ENCODE measurements at regions not wholly inside any gene's neighbourhood (a gene's known extent, or its start where the extent isn't known, plus 50 kb on each side); places are given as distances from the start of the nearest gene placed in this dataset.

- Histone ChIP-seq H3F3A (replicated peaks; ENCODE audit: low read depth) (no peaks in the 10 kb centered on the region), H3K27ac (ENCODE audit: low read depth) (no peak overlapping the region), H3K9me2 (ENCODE audit: insufficient read depth) (no peaks in the 10 kb centered on the region), H4K20me1 (replicated peaks; ENCODE audit: insufficient read depth) (no peaks in the 10 kb centered on the region), H2AFZ (peak overlapping the region; percentile 66; the same call in 1 of the 2 replicates), H3K4me2 (no peak overlapping the region), H3K27me3 (ENCODE audit: insufficient read depth) (no peaks in the 10 kb centered on the region), H3K79me2 (replicated peaks; ENCODE audit: insufficient read depth) (no peaks in the 10 kb centered on the region), H3K4me3 (no peak overlapping the region), H3K4me1 (ENCODE audit: insufficient read depth) (no peaks in the 10 kb centered on the region), H3K36me3 (ENCODE audit: insufficient read depth) (no peaks in the 10 kb centered on the region)
- H3K27me3 Mint-ChIP-seq (ENCODE audit: insufficient read depth, low read depth, poor library complexity), result no peaks in the 10 kb centered on the region
- ATAC-seq (no peak), DNase-seq (ENCODE audit: low spot score) (no peak)
- no peak for TF ChIP-seq CREB1 (CRISPR knock-in tag; IDR thresholded peaks at IDR 0.05; ENCODE audit: low read depth)
- TF ChIP-seq, protein P1, sequence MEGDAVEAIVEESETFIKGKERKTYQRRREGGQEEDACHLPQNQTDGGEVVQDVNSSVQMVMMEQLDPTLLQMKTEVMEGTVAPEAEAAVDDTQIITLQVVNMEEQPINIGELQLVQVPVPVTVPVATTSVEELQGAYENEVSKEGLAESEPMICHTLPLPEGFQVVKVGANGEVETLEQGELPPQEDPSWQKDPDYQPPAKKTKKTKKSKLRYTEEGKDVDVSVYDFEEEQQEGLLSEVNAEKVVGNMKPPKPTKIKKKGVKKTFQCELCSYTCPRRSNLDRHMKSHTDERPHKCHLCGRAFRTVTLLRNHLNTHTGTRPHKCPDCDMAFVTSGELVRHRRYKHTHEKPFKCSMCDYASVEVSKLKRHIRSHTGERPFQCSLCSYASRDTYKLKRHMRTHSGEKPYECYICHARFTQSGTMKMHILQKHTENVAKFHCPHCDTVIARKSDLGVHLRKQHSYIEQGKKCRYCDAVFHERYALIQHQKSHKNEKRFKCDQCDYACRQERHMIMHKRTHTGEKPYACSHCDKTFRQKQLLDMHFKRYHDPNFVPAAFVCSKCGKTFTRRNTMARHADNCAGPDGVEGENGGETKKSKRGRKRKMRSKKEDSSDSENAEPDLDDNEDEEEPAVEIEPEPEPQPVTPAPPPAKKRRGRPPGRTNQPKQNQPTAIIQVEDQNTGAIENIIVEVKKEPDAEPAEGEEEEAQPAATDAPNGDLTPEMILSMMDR (conservative IDR thresholded peaks at IDR 0.05; ENCODE audit: low read depth in 2 of 2), result no peak
- TF ChIP-seq, protein P2, sequence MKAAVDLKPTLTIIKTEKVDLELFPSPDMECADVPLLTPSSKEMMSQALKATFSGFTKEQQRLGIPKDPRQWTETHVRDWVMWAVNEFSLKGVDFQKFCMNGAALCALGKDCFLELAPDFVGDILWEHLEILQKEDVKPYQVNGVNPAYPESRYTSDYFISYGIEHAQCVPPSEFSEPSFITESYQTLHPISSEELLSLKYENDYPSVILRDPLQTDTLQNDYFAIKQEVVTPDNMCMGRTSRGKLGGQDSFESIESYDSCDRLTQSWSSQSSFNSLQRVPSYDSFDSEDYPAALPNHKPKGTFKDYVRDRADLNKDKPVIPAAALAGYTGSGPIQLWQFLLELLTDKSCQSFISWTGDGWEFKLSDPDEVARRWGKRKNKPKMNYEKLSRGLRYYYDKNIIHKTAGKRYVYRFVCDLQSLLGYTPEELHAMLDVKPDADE (IDR thresholded peaks at IDR 0.05), result no peak
- TF ChIP-seq EZH2phosphoT487 (IDR thresholded peaks at IDR 0.05; ENCODE audit: unreplicated experiment), result no peak
- no peak for TF ChIP-seq ZNF331 (CRISPR knock-in tag; IDR thresholded peaks at IDR 0.05; ENCODE audit: low read depth)
- no peak for TF ChIP-seq STAT1 (IDR thresholded peaks at IDR 0.05; ENCODE audit: unreplicated experiment)
- H3K4me3 Mint-ChIP-seq, result no peak overlapping the region
- H3K9me3 Mint-ChIP-seq, result no peaks in the 10 kb centered on the region; the same call in 1 of the 3 replicates
- no peaks in the 10 kb centered on the region for H3K36me3 Mint-ChIP-seq (ENCODE audit: low read depth)
- no peak overlapping the region for H3K27ac Mint-ChIP-seq
- H3K4me1 Mint-ChIP-seq, result no peaks in the 10 kb centered on the region
Measured at GRCh38 chr18:57931038-57931437, 113.0 kb upstream of the NEDD4L start.

- DNase-seq (ENCODE audit: low spot score), result no peak
- no peaks in the 10 kb centered on the region for H3K4me1 Mint-ChIP-seq
- H3K4me3 Mint-ChIP-seq, result no peak overlapping the region
- Histone ChIP-seq H3F3A (replicated peaks; ENCODE audit: low read depth) (no peaks in the 10 kb centered on the region), H3K9me2 (ENCODE audit: insufficient read depth) (no peaks in the 10 kb centered on the region), H2AFZ (no peak overlapping the region), H3K4me1 (ENCODE audit: insufficient read depth) (no peaks in the 10 kb centered on the region), H3K4me3 (no peak overlapping the region), H3K27me3 (ENCODE audit: insufficient read depth) (no peaks in the 10 kb centered on the region), H3K36me3 (ENCODE audit: insufficient read depth) (no peaks in the 10 kb centered on the region), H4K20me1 (replicated peaks; ENCODE audit: insufficient read depth) (no peaks in the 10 kb centered on the region), H3K27ac (ENCODE audit: low read depth) (no peak overlapping the region), H3K4me2 (no peak overlapping the region), H3K79me2 (replicated peaks; ENCODE audit: insufficient read depth) (no peaks in the 10 kb centered on the region)
- H3K27ac Mint-ChIP-seq, result no peak overlapping the region
- TF ChIP-seq, protein P1 (conservative IDR thresholded peaks at IDR 0.05; ENCODE audit: low read depth in 2 of 2), result no peak
- TF ChIP-seq EZH2phosphoT487 (IDR thresholded peaks at IDR 0.05; ENCODE audit: unreplicated experiment), result no peak
- TF ChIP-seq NANOG (IDR thresholded peaks at IDR 0.05; ENCODE audit: borderline replicate concordance), result no peak
- TF ChIP-seq ZNF114 (CRISPR knock-in tag; IDR thresholded peaks at IDR 0.05), result no peak
- no peak for TF ChIP-seq JUNB (IDR thresholded peaks at IDR 0.05; ENCODE audit: unreplicated experiment)
- no peak for TF ChIP-seq ZNF331 (CRISPR knock-in tag; IDR thresholded peaks at IDR 0.05; ENCODE audit: low read depth)
- TF ChIP-seq, protein P3, sequence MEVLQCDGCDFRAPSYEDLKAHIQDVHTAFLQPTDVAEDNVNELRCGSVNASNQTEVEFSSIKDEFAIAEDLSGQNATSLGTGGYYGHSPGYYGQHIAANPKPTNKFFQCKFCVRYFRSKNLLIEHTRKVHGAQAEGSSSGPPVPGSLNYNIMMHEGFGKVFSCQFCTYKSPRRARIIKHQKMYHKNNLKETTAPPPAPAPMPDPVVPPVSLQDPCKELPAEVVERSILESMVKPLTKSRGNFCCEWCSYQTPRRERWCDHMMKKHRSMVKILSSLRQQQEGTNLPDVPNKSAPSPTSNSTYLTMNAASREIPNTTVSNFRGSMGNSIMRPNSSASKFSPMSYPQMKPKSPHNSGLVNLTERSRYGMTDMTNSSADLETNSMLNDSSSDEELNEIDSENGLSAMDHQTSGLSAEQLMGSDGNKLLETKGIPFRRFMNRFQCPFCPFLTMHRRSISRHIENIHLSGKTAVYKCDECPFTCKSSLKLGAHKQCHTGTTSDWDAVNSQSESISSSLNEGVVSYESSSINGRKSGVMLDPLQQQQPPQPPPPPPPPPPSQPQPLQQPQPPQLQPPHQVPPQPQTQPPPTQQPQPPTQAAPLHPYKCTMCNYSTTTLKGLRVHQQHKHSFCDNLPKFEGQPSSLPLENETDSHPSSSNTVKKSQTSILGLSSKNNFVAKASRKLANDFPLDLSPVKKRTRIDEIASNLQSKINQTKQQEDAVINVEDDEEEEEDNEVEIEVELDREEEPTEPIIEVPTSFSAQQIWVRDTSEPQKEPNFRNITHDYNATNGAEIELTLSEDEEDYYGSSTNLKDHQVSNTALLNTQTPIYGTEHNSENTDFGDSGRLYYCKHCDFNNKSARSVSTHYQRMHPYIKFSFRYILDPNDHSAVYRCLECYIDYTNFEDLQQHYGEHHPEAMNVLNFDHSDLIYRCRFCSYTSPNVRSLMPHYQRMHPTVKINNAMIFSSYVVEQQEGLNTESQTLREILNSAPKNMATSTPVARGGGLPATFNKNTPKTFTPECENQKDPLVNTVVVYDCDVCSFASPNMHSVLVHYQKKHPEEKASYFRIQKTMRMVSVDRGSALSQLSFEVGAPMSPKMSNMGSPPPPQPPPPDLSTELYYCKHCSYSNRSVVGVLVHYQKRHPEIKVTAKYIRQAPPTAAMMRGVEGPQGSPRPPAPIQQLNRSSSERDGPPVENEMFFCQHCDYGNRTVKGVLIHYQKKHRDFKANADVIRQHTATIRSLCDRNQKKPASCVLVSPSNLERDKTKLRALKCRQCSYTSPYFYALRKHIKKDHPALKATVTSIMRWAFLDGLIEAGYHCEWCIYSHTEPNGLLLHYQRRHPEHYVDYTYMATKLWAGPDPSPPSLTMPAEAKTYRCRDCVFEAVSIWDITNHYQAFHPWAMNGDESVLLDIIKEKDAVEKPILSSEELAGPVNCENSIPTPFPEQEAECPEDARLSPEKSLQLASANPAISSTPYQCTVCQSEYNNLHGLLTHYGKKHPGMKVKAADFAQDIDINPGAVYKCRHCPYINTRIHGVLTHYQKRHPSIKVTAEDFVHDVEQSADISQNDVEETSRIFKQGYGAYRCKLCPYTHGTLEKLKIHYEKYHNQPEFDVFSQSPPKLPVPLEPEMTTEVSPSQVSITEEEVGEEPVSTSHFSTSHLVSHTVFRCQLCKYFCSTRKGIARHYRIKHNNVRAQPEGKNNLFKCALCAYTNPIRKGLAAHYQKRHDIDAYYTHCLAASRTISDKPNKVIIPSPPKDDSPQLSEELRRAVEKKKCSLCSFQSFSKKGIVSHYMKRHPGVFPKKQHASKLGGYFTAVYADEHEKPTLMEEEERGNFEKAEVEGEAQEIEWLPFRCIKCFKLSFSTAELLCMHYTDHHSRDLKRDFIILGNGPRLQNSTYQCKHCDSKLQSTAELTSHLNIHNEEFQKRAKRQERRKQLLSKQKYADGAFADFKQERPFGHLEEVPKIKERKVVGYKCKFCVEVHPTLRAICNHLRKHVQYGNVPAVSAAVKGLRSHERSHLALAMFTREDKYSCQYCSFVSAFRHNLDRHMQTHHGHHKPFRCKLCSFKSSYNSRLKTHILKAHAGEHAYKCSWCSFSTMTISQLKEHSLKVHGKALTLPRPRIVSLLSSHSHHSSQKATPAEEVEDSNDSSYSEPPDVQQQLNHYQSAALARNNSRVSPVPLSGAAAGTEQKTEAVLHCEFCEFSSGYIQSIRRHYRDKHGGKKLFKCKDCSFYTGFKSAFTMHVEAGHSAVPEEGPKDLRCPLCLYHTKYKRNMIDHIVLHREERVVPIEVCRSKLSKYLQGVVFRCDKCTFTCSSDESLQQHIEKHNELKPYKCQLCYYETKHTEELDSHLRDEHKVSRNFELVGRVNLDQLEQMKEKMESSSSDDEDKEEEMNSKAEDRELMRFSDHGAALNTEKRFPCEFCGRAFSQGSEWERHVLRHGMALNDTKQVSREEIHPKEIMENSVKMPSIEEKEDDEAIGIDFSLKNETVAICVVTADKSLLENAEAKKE (CRISPR knock-in tag; IDR thresholded peaks at IDR 0.05), result no peak
- TF ChIP-seq EZH2 (IDR thresholded peaks at IDR 0.05; ENCODE audit: low read depth, unreplicated experiment), result no peak
- no peaks in the 10 kb centered on the region for H3K27me3 Mint-ChIP-seq (ENCODE audit: insufficient read depth, low read depth, poor library complexity)
- no peak for ATAC-seq
- no peaks in the 10 kb centered on the region for H3K36me3 Mint-ChIP-seq (ENCODE audit: low read depth)
- no peaks in the 10 kb centered on the region; the same call in 1 of the 3 replicates for H3K9me3 Mint-ChIP-seq
Measured at GRCh38 chr18:57930476-57930875, 113.5 kb upstream of the NEDD4L start.
